H1 (cell line): ENCODE measurements at regions not wholly inside any gene's neighbourhood (a gene's known extent, or its start where the extent isn't known, plus 50 kb on each side); places are given as distances from the start of the nearest gene placed in this dataset.

Source experiments
- CTCF ChIA-PET: fragments of 300-600 bp; sonication (Branson Sonifier 250); formaldehyde crosslinking; loops from one replicate; lab custom pipeline; 2021; ENCODE audit not compliant: partially characterized antibody; lab: Charles Lee
- POLR2A ChIA-PET: fragments of 300-600 bp; sonication (Branson Sonifier 250); formaldehyde crosslinking; loops from one replicate; lab custom pipeline; 2021; ENCODE audit warnings: inconsistent platforms; ENCODE audit not compliant: partially characterized antibody; lab: Charles Lee
- DNase-seq, 2 experiments: peaks; one replicate each; pipeline versions ENCODE4 v3.0.0 to v3.0.0-alpha.2; 2010 to 2022; ENCODE audit warnings: low spot score in 2 of 2, low read depth in 1 of 2, mixed read lengths in 1 of 2
- FAIRE-seq: peaks from 2 replicates; lab custom pipeline; 2011; peaks lifted over from hg19 to GRCh38; lab: Jason Lieb, UNC
- H2AFZ ChIP-seq: 2 replicates; pipeline ENCODE4 v1.8.1; 2012; ENCODE audit warnings: low read length, inconsistent platforms
- H2AK5ac ChIP-seq: 2 replicates; pipeline ENCODE4 v1.6.1; 2013; ENCODE audit warnings: low read depth, low read length
- H2BK120ac ChIP-seq: replicated peaks from 2 replicates; pipeline ENCODE3; 2013; ENCODE audit warnings: low read depth, low read length, inconsistent platforms
- H2BK12ac ChIP-seq: 2 replicates; pipeline ENCODE4 v1.6.1; 2013; ENCODE audit warnings: low read depth, low read length
- H2BK15ac ChIP-seq: 2 replicates; pipeline ENCODE4 v1.6.1; 2013; ENCODE audit warnings: low read length
- H2BK20ac ChIP-seq: 2 replicates; pipeline ENCODE4 v1.6.1; 2013; ENCODE audit warnings: low read length
- H2BK5ac ChIP-seq: 2 replicates; pipeline ENCODE4 v1.6.1; 2013; ENCODE audit warnings: low read depth, low read length
- H3K14ac ChIP-seq: 2 replicates; pipeline ENCODE4 v1.6.1; 2013; ENCODE audit warnings: inconsistent platforms; ENCODE audit not compliant: insufficient read length
- H3K18ac ChIP-seq: 2 replicates; pipeline ENCODE4 v1.6.1; 2013; ENCODE audit warnings: low read length; ENCODE audit errors: extremely low read depth
- H3K23ac ChIP-seq: 2 replicates; pipeline ENCODE4 v1.6.1; 2013; ENCODE audit warnings: inconsistent platforms; ENCODE audit not compliant: insufficient read length
- H3K23me2 ChIP-seq: 2 replicates; pipeline ENCODE4 v1.6.1; 2013; ENCODE audit warnings: low read depth, low read length
- H3K27ac ChIP-seq: 2 replicates; pipeline ENCODE4 v1.6.1; 2011; ENCODE audit warnings: low read depth, low read length, inconsistent platforms
- H3K27me3 ChIP-seq, 4 experiments: replicated peaks in 1 of 4; 1 replicate in 1 of 4; 2 replicates in 3 of 4; pipeline versions ENCODE4 v1.6.1 to v1.8.1; 2011 to 2013; ENCODE audit warnings: low read length in 3 of 4, mild to moderate bottlenecking in 3 of 4, inconsistent platforms in 2 of 4, mixed read lengths in 2 of 4, moderate library complexity in 1 of 4; ENCODE audit not compliant: control insufficient read depth in 3 of 4, insufficient read depth in 3 of 4; ENCODE audit errors: extremely low read depth in 1 of 4
- H3K36me3 ChIP-seq, 4 experiments: 2 replicates each; pipeline versions ENCODE4 v1.6.1 to v1.8.1; 2011 to 2013; ENCODE audit warnings: mild to moderate bottlenecking in 4 of 4, low read length in 3 of 4, moderate library complexity in 2 of 4, control low read depth in 1 of 4, inconsistent platforms in 1 of 4; ENCODE audit not compliant: insufficient read depth in 4 of 4, control insufficient read depth in 2 of 4
- H3K4ac ChIP-seq: replicated peaks from 2 replicates; pipeline ENCODE3; 2013; ENCODE audit warnings: low read length, low read depth, mixed read lengths, inconsistent platforms; ENCODE audit not compliant: insufficient read length
- H3K4me1 ChIP-seq, 4 experiments: replicated peaks in 1 of 4; 1 replicate in 1 of 4; 2 replicates in 3 of 4; pipeline versions ENCODE4 v1.6.1 to v1.8.1; 2011 to 2013; ENCODE audit warnings: low read length in 3 of 4, inconsistent platforms in 2 of 4, mixed read lengths in 1 of 4; ENCODE audit not compliant: insufficient read depth in 4 of 4, control insufficient read depth in 3 of 4
- H3K4me2 ChIP-seq, 2 experiments: 2 replicates each; pipeline versions ENCODE4 v1.6.1 to v1.8.1; 2011 to 2013; ENCODE audit warnings: low read depth in 2 of 2, low read length in 2 of 2, control low read depth in 1 of 2, inconsistent platforms in 1 of 2, mild to moderate bottlenecking in 1 of 2; ENCODE audit not compliant: insufficient read depth in 1 of 2
- H3K4me3 ChIP-seq, 4 experiments: fragments of 200-600, 300-600 bp in 1 of 4; sonication (generic), shearing (Covaris generic), sonication (Bioruptor Twin) in 1 of 4; 2 replicates each; pipeline versions ENCODE4 v1.5.1 to v1.8.1; 2011 to 2016; ENCODE audit warnings: low read length in 4 of 4, low read depth in 3 of 4, control low read depth in 2 of 4, inconsistent platforms in 2 of 4, mild to moderate bottlenecking in 2 of 4, mixed read lengths in 1 of 4, moderate library complexity in 1 of 4; ENCODE audit not compliant: insufficient read depth in 2 of 4; ENCODE audit errors: extremely low read depth in 1 of 4
- H3K56ac ChIP-seq: replicated peaks from 2 replicates; pipeline ENCODE3; 2013; ENCODE audit warnings: low read depth, mild to moderate bottlenecking, mixed read lengths, low read length, inconsistent platforms; ENCODE audit not compliant: insufficient read length
- H3K79me1 ChIP-seq: 2 replicates; pipeline ENCODE4 v1.6.1; 2013; ENCODE audit warnings: low read depth, low read length, control low read depth
- H3K79me2 ChIP-seq, 2 experiments: 2 replicates each; pipeline versions ENCODE4 v1.6.1 to v1.8.1; 2012 to 2013; ENCODE audit warnings: low read length in 2 of 2, mild to moderate bottlenecking in 2 of 2, inconsistent platforms in 1 of 2; ENCODE audit not compliant: insufficient read depth in 2 of 2, control insufficient read depth in 1 of 2
- H3K9ac ChIP-seq, 4 experiments: replicated peaks in 1 of 4; 1 replicate in 1 of 4; 2 replicates in 3 of 4; pipeline versions ENCODE4 v1.6.1 to v1.8.1; 2011 to 2013; ENCODE audit warnings: low read depth in 3 of 4, low read length in 3 of 4, control low read depth in 2 of 4, mild to moderate bottlenecking in 2 of 4, moderate library complexity in 2 of 4, inconsistent platforms in 1 of 4; ENCODE audit errors: extremely low read depth in 1 of 4
- H3K9me3 ChIP-seq, 2 experiments: 2 replicates each; pipeline versions ENCODE4 v1.6.1 to v1.8.1; 2012 to 2013; ENCODE audit warnings: mild to moderate bottlenecking in 2 of 2, moderate library complexity in 2 of 2, control low read depth in 1 of 2, inconsistent platforms in 1 of 2, low read depth in 1 of 2, low read length in 1 of 2, mixed read lengths in 1 of 2; ENCODE audit not compliant: insufficient read depth in 2 of 2
- H4K20me1 ChIP-seq, 2 experiments: replicated peaks in 1 of 2; 2 replicates each; pipeline versions ENCODE3 to v1.8.1; 2011 to 2013; ENCODE audit warnings: inconsistent platforms in 2 of 2, low read length in 2 of 2, mild to moderate bottlenecking in 1 of 2; ENCODE audit not compliant: insufficient read depth in 2 of 2, control insufficient read depth in 1 of 2
- H4K5ac ChIP-seq: 2 replicates; pipeline ENCODE4 v1.6.1; 2013; ENCODE audit warnings: low read length, low read depth, mixed read lengths, inconsistent platforms; ENCODE audit not compliant: insufficient read length
- H4K8ac ChIP-seq: 2 replicates; pipeline ENCODE4 v1.8.0; 2013; ENCODE audit warnings: mild to moderate bottlenecking, moderate library complexity, low read length, inconsistent platforms; ENCODE audit not compliant: insufficient read depth; ENCODE audit errors: extremely low read depth
- H4K91ac ChIP-seq: replicated peaks from 2 replicates; pipeline ENCODE3; 2013; ENCODE audit warnings: low read length, mixed read lengths, inconsistent platforms; ENCODE audit not compliant: insufficient read length
- ASH2L ChIP-seq: fragments of 200-600, 300-600 bp; sonication (generic); IDR thresholded peaks from one replicate; pipeline ENCODE4 v1.7.1; 2017; ENCODE audit warnings: low read length
- BCL11A ChIP-seq, 2 experiments: IDR thresholded peaks; one replicate each; pipeline ENCODE4 v1.6.1; 2011; ENCODE audit warnings: low read depth in 2 of 2, low read length in 2 of 2, mild to moderate bottlenecking in 2 of 2
- BRCA1 ChIP-seq: IDR thresholded peaks from 2 replicates; pipeline ENCODE4 v1.6.1; 2012; ENCODE audit warnings: low read depth, low read length, improper control_type of control experiment
- CHD1 ChIP-seq: IDR thresholded peaks from 2 replicates; pipeline ENCODE4 v1.6.1; 2012; ENCODE audit warnings: low read depth, low read length, improper control_type of control experiment
- CHD2 ChIP-seq: IDR thresholded peaks from 2 replicates; pipeline ENCODE4 v1.6.1; 2012; ENCODE audit warnings: low read length, improper control_type of control experiment
- FOSL1 ChIP-seq: IDR thresholded peaks from 2 replicates; pipeline ENCODE4 v1.6.1; 2011; ENCODE audit warnings: mild to moderate bottlenecking, low read depth, low read length, moderate library complexity; ENCODE audit not compliant: insufficient read depth
- GTF2F1 ChIP-seq: IDR thresholded peaks from 2 replicates; pipeline ENCODE4 v1.6.1; 2012; ENCODE audit warnings: low read depth, low read length, improper control_type of control experiment, borderline replicate concordance
- JUND ChIP-seq: IDR thresholded peaks from 2 replicates; pipeline ENCODE4 v1.6.1; 2011; ENCODE audit warnings: mild to moderate bottlenecking, improper control_type of control experiment, low read length
- MAFK ChIP-seq: IDR thresholded peaks from 2 replicates; pipeline ENCODE4 v1.6.1; 2012; ENCODE audit warnings: low read depth, mild to moderate bottlenecking, improper control_type of control experiment, low read length
- PHF8 ChIP-seq: fragments of 200-600 bp; sonication (generic); conservative IDR thresholded peaks from 2 replicates; pipeline ENCODE4 v1.7.1; 2012; ENCODE audit warnings: low read depth, mild to moderate bottlenecking, inconsistent platforms, low read length, moderate library complexity
- RNF2 ChIP-seq: fragments of 200-900, 300-1000 bp; sonication (generic); IDR thresholded peaks from 2 replicates; pipeline ENCODE4 v1.7.1; 2016; ENCODE audit warnings: borderline replicate concordance, low read depth, mild to moderate bottlenecking, antibody characterized with exemption, low read length; ENCODE audit not compliant: poor library complexity, severe bottlenecking; ENCODE audit errors: missing control alignments
- SIN3A ChIP-seq, 2 experiments: IDR thresholded peaks in 1 of 2; conservative IDR thresholded peaks in 1 of 2; 2 replicates each; pipeline ENCODE4 v1.6.1; 2011 to 2012; ENCODE audit warnings: low read length in 2 of 2, improper control_type of control experiment in 1 of 2, low read depth in 1 of 2, mild to moderate bottlenecking in 1 of 2
- SIRT6 ChIP-seq: IDR thresholded peaks from one replicate; pipeline ENCODE4 v1.7.1; 2012; ENCODE audit warnings: low read length, inconsistent platforms
- SP4 ChIP-seq: IDR thresholded peaks from 2 replicates; pipeline ENCODE4 v1.6.1; 2012; ENCODE audit warnings: low read length, inconsistent platforms
- SRF ChIP-seq: IDR thresholded peaks from 2 replicates; pipeline ENCODE4 v1.6.1; 2011; ENCODE audit warnings: mild to moderate bottlenecking, low read depth, low read length, moderate library complexity
- TAF1 ChIP-seq: IDR thresholded peaks from 2 replicates; pipeline ENCODE4 v1.6.1; 2011; ENCODE audit warnings: mild to moderate bottlenecking, low read depth, low read length
- WGBS, 2 experiments: shearing (Covaris generic) in 1 of 2; methylation state at CpG; one replicate each; pipeline versions ENCODE4 v1.1.6 to v1.1.7; 2013 to 2015; ENCODE audit warnings: low lambda C conversion rate in 2 of 2, mixed read lengths in 2 of 2, inconsistent platforms in 1 of 2, low coverage in 1 of 2, missing lambda C conversion rate in 1 of 2; ENCODE audit not compliant: insufficient replicate concordance in 2 of 2, insufficient coverage in 1 of 2, insufficient read length in 1 of 2; ENCODE audit errors: extremely low coverage in 1 of 2, missing lambda C conversion rate in 1 of 2; 5-methylcytosine and 5-hydroxymethylcytosine counted together

DNA sequence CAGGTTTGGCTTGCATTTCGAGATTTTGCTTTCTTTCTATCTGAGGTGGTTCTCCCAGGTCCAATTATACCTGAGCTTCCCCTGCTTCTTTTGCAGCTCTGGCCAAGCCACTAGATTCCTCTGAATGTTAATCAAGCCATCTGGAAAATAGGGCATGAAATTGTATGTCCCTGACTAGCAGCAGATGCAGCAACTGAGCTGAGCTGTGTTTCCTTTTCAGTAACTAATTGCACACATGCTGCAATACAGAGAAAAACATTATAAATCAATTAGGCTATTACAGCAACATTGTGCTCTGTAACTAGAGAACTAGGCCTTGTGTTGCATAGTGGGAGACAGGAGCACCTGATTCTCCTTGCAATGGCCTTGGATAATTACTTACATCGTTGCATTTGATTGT lies 408.3 kb downstream of the ETS1 start:
- H3K14ac ChIP-seq: no peak overlapping the region
- H3K79me1 ChIP-seq: no peaks in the 10 kb centered on the region
- H2AFZ ChIP-seq: no peak overlapping the region
- no peak overlapping the region for H2BK5ac ChIP-seq
- ChIA-PET POLR2A (interaction anchor here (1.0 kb wide), 1 partner anchor 12 kb away, joined by 3 read pairs; no protein-coding TSS in a partner anchor), CTCF (interaction anchor here (1.2 to 3.3 kb wide), 4 partner anchors 7 to 430 kb away, joined by 3 to 14 read pairs (median 6); no protein-coding TSS in a partner anchor)
- no peaks in the 10 kb centered on the region for H3K23me2 ChIP-seq
- no peak overlapping the region for H2BK120ac ChIP-seq
- H4K5ac ChIP-seq: no peak overlapping the region
- H3K9me3 ChIP-seq: no peaks in the 10 kb centered on the region
- no peak overlapping the region for H3K27ac ChIP-seq
- no peak overlapping the region for H3K23ac ChIP-seq
- peaks cover 2 to 6% (median 3%) of the 10 kb centered on the region in 4 experiments; a peak in 6 of 7 replicates for H3K4me1 ChIP-seq
- no peaks in the 10 kb centered on the region for H4K20me1 ChIP-seq
- no peak overlapping the region for H2BK12ac ChIP-seq
- no peak overlapping the region for H3K56ac ChIP-seq
- H2BK15ac ChIP-seq: no peak overlapping the region
- H2AK5ac ChIP-seq: no peak overlapping the region
- H2BK20ac ChIP-seq: no peak overlapping the region
- WGBS, 2 experiments: 92% methylated on average over 2 of the region's 2 CpGs; no CpG with 5 or more reads in 1 of the 2 experiments
- no peak overlapping the region for H3K4me2 ChIP-seq
- DNase-seq: no peak
- H3K18ac ChIP-seq: no peak overlapping the region
- no peak overlapping the region for H3K4me3 ChIP-seq
- H3K9ac ChIP-seq: no peak overlapping the region
- no peak for FAIRE-seq
- no peaks in the 10 kb centered on the region for H3K27me3 ChIP-seq
- H3K4ac ChIP-seq: no peak overlapping the region
- no peaks in the 10 kb centered on the region for H3K36me3 ChIP-seq
- H4K91ac ChIP-seq: no peak overlapping the region
- H4K8ac ChIP-seq: no peak overlapping the region
- H3K79me2 ChIP-seq: no peaks in the 10 kb centered on the region
- TF ChIP-seq RNF2 (no peak), SRF (no peak), BCL11A (IDR thresholded peaks at IDR 0.05; ENCODE audit: low read depth in 2 of 2, low read length in 2 of 2) (no peak), CHD1 (no peak), CHD2 (no peak), ASH2L (no peak), FOSL1 (no peak), BRCA1 (no peak), PHF8 (no peak), JUND (no peak), SP4 (no peak), SIN3A (conservative IDR thresholded peaks at IDR 0.05 in 1 of 2, IDR thresholded peaks at IDR 0.05 in 1 of 2; ENCODE audit: low read depth in 1 of 2, low read length in 2 of 2) (no peak), MAFK (no peak), GTF2F1 (no peak), TAF1 (no peak), SIRT6 (no peak)
